ENCODE measurements at regions not wholly inside any gene's neighbourhood (a gene's known extent, or its start where the extent isn't known, plus 50 kb on each side); places are given as distances from the start of the nearest gene placed in this dataset.

DNA sequence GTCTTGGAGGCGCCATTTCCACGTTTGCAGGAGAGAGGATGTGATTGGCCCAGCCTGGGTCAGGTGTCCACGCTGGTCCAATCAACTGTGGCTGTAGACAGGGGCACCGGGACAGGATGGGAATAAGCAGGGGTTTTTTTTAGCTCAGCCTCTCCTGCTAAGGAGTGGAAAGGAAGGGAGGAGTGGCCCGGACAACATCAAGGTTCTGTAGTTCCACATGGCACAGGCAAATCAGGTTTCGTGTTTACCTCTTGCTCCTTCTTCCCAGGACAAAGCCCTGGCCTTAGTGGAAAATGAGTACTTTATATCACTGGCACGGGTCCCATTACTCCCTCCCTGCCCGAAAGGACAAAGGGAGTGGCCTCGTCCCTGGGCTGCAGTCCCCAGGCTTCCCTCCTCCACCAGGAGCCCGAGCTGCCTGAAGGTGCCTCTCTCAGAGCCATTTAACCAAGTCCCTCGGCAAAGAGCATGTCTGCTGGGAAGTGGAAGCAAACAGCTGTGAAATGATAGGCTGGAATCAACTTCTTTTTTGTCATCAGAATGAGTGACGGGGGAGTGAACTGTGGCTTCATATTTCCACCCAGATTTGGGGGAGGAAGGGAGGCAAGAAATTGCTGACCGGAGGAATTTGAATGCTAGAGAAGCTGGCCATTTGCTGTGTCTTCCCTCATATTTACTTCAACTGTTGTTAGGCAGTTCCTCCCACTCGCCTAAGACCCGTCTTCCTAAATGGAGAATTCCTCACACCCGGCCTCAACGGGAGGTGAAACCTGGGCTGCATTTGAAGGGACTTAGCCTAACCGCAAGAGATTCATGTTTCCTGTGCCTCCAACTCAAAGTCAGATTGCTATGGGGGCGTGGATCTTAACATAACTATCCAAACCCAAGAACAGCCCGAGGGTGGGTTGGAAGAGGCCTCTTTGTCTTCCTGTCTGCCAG is 84.9 kb upstream of the SLC44A3 start:
- no TSS peak for BruUV-seq (replicated peaks)

DNA sequence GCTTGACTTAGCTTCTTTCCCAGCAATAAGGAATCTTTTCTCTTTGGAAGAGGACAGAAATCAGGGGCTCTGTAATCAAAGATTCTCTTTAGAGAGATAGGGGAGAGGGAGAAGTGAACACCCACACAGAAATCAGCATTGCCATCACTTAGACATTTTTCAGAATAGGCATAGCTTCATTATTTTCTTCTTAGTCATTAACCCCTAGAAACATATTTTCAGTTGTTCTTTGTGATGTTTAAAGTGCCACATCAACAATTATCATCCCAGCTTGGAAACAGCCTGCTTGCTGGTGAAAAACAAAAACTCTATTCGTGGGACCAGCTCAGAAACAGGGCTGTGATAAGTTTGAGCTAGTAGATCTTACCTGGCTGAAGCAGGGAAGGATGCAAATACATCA is 88.3 kb upstream of the SLC44A3 start:
- DNase-seq (ENCODE audit: low read depth, low spot score): no peak
- peaks cover 3% of the 10 kb centered on the region; the same call in 1 of the 2 replicates for H3K4me1 ChIP-seq (ENCODE audit: control insufficient read depth, insufficient read depth, low read length)
- no peaks in the 10 kb centered on the region for H3K27me3 ChIP-seq (ENCODE audit: control insufficient read depth, insufficient read depth, low read length)
- TF ChIP-seq POLR2AphosphoS5 (IDR thresholded peaks at IDR 0.05; ENCODE audit: low read depth, low read length) (no peak), TCF7L2 (IDR thresholded peaks at IDR 0.05; ENCODE audit: low read depth, low read length) (no peak), SIN3A (IDR thresholded peaks at IDR 0.05; ENCODE audit: borderline replicate concordance, insufficient read depth, low read depth, low read length) (no peak)
- TF ChIP-seq, protein P1, sequence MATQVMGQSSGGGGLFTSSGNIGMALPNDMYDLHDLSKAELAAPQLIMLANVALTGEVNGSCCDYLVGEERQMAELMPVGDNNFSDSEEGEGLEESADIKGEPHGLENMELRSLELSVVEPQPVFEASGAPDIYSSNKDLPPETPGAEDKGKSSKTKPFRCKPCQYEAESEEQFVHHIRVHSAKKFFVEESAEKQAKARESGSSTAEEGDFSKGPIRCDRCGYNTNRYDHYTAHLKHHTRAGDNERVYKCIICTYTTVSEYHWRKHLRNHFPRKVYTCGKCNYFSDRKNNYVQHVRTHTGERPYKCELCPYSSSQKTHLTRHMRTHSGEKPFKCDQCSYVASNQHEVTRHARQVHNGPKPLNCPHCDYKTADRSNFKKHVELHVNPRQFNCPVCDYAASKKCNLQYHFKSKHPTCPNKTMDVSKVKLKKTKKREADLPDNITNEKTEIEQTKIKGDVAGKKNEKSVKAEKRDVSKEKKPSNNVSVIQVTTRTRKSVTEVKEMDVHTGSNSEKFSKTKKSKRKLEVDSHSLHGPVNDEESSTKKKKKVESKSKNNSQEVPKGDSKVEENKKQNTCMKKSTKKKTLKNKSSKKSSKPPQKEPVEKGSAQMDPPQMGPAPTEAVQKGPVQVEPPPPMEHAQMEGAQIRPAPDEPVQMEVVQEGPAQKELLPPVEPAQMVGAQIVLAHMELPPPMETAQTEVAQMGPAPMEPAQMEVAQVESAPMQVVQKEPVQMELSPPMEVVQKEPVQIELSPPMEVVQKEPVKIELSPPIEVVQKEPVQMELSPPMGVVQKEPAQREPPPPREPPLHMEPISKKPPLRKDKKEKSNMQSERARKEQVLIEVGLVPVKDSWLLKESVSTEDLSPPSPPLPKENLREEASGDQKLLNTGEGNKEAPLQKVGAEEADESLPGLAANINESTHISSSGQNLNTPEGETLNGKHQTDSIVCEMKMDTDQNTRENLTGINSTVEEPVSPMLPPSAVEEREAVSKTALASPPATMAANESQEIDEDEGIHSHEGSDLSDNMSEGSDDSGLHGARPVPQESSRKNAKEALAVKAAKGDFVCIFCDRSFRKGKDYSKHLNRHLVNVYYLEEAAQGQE (IDR thresholded peaks at IDR 0.05; ENCODE audit: insufficient read depth in 1 of 2, low read depth in 2 of 2, low read length in 1 of 2): no peak
- TF ChIP-seq, protein P2, sequence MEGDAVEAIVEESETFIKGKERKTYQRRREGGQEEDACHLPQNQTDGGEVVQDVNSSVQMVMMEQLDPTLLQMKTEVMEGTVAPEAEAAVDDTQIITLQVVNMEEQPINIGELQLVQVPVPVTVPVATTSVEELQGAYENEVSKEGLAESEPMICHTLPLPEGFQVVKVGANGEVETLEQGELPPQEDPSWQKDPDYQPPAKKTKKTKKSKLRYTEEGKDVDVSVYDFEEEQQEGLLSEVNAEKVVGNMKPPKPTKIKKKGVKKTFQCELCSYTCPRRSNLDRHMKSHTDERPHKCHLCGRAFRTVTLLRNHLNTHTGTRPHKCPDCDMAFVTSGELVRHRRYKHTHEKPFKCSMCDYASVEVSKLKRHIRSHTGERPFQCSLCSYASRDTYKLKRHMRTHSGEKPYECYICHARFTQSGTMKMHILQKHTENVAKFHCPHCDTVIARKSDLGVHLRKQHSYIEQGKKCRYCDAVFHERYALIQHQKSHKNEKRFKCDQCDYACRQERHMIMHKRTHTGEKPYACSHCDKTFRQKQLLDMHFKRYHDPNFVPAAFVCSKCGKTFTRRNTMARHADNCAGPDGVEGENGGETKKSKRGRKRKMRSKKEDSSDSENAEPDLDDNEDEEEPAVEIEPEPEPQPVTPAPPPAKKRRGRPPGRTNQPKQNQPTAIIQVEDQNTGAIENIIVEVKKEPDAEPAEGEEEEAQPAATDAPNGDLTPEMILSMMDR (IDR thresholded peaks at IDR 0.05): no peak
- H3K9me3 ChIP-seq (ENCODE audit: control insufficient read depth, insufficient read depth, low read depth, low read length): no peaks in the 10 kb centered on the region
- no peak overlapping the region for H3K27ac ChIP-seq (ENCODE audit: low read length)
- H3K4me3 ChIP-seq (ENCODE audit: low read depth in 2 of 2, low read length in 2 of 2): no peak overlapping the region
- POLR2A ChIA-PET: no interaction called here
- intact Hi-C loops (cut with micrococcal nuclease; ENCODE audit: unreplicated experiment) (no loop called here), in situ Hi-C loops (cut with HindIII; ENCODE audit: low pct_unique_long_range_greater_than_20kb, low sequenced_read_pairs) (no loop called here)
- CTCF ChIA-PET: no interaction called here
- no peaks in the 10 kb centered on the region for H3K36me3 ChIP-seq (ENCODE audit: control insufficient read depth, insufficient read depth, low read length)
- no TSS peak for BruUV-seq (replicated peaks)
- no peak for ATAC-seq

More for the DNA sequence above, 84.9 kb upstream of the SLC44A3 start:
- H3K36me3 ChIP-seq (ENCODE audit: control insufficient read depth, insufficient read depth, low read length): no peaks in the 10 kb centered on the region
- H3K4me3 ChIP-seq (ENCODE audit: low read depth in 2 of 2, low read length in 2 of 2): no peak overlapping the region
- intact Hi-C loops (cut with micrococcal nuclease; ENCODE audit: unreplicated experiment): no loop called here
- DNase-seq (ENCODE audit: low read depth, low spot score) (no peak), ATAC-seq (no peak)
- TF ChIP-seq POLR2AphosphoS5 (IDR thresholded peaks at IDR 0.05; ENCODE audit: low read depth, low read length): no peak
- TF ChIP-seq SIN3A (IDR thresholded peaks at IDR 0.05; ENCODE audit: borderline replicate concordance, insufficient read depth, low read depth, low read length): no peak
- TF ChIP-seq TCF7L2 (IDR thresholded peaks at IDR 0.05; ENCODE audit: low read depth, low read length): no peak
- TF ChIP-seq, protein P1 (IDR thresholded peaks at IDR 0.05; ENCODE audit: insufficient read depth in 1 of 2, low read depth in 2 of 2, low read length in 1 of 2): no peak
- TF ChIP-seq, protein P2 (IDR thresholded peaks at IDR 0.05): no peak
- H3K9me3 ChIP-seq (ENCODE audit: control insufficient read depth, insufficient read depth, low read depth, low read length): no peaks in the 10 kb centered on the region
- CTCF ChIA-PET: no interaction called here
- no peaks in the 10 kb centered on the region for H3K27me3 ChIP-seq (ENCODE audit: control insufficient read depth, insufficient read depth, low read length)
- H3K27ac ChIP-seq (ENCODE audit: low read length): no peak overlapping the region
- H3K4me1 ChIP-seq (ENCODE audit: control insufficient read depth, insufficient read depth, low read length): no peaks in the 10 kb centered on the region; the same call in 1 of the 2 replicates
- POLR2A ChIA-PET: no interaction called here
- in situ Hi-C loops (cut with HindIII; ENCODE audit: low pct_unique_long_range_greater_than_20kb, low sequenced_read_pairs): no loop called here
